UCSD-AML1 (cell line): ENCODE measurements at regions not wholly inside any gene's neighbourhood (a gene's known extent, or its start where the extent isn't known, plus 50 kb on each side); places are given as distances from the start of the nearest gene placed in this dataset.

Source experiments
- DNase-seq: peaks from one replicate; lab custom pipeline; 2025; ENCODE audit not compliant: unreplicated experiment; lab: John Stamatoyannopoulos, UW

GRCh38 chr2:239883326-239884050 is 141.7 kb downstream of the NDUFA10 start:
- no peak for DNase-seq

GRCh38 chr2:239882781-239883180 is 142.4 kb downstream of the NDUFA10 start:
- no peak for DNase-seq

- DNase-seq = peak; percentile 29
Measured at GRCh38 chr2:239882331-239882732, 142.8 kb downstream of the NDUFA10 start.

GRCh38 chr2:239881561-239882320 is 143.4 kb downstream of the NDUFA10 start:
- DNase-seq = peak; percentile 18

GRCh38 chr2:239881031-239881471 is 144.1 kb downstream of the NDUFA10 start:
- no peak for DNase-seq

GRCh38 chr2:239880396-239880795 is 144.7 kb downstream of the NDUFA10 start:
- no peak for DNase-seq

- DNase-seq = no peak
Measured at GRCh38 chr2:239879423-239880084, 145.6 kb downstream of the NDUFA10 start.

GRCh38 chr2:239878686-239879085 is 146.5 kb downstream of the NDUFA10 start:
- no peak for DNase-seq

GRCh38 chr2:239876948-239877289 is 148.2 kb downstream of the NDUFA10 start:
- no peak for DNase-seq

GRCh38 chr2:239876271-239876947 is 148.7 kb downstream of the NDUFA10 start:
- no peak for DNase-seq

GRCh38 chr2:239874636-239875356 is 150.3 kb downstream of the NDUFA10 start:
- DNase-seq = no peak

GRCh38 chr2:239873656-239874635 is 151.2 kb downstream of the NDUFA10 start:
- DNase-seq = no peak

GRCh38 chr2:239871481-239872435 is 153.4 kb downstream of the NDUFA10 start:
- no peak for DNase-seq

- no peak for DNase-seq
Measured at GRCh38 chr2:239870863-239871262, 154.3 kb downstream of the NDUFA10 start.

- no peak for DNase-seq
Measured at GRCh38 chr2:239870276-239870675, 154.9 kb downstream of the NDUFA10 start.

- DNase-seq = no peak
Measured at GRCh38 chr2:239869272-239870155, 155.6 kb downstream of the NDUFA10 start.

- DNase-seq = no peak
Measured at GRCh38 chr2:239868556-239869181, 156.5 kb downstream of the NDUFA10 start.
